ENCODE measurements at regions not wholly inside any gene's neighbourhood (a gene's known extent, or its start where the extent isn't known, plus 50 kb on each side); places are given as distances from the start of the nearest gene placed in this dataset.

DNA sequence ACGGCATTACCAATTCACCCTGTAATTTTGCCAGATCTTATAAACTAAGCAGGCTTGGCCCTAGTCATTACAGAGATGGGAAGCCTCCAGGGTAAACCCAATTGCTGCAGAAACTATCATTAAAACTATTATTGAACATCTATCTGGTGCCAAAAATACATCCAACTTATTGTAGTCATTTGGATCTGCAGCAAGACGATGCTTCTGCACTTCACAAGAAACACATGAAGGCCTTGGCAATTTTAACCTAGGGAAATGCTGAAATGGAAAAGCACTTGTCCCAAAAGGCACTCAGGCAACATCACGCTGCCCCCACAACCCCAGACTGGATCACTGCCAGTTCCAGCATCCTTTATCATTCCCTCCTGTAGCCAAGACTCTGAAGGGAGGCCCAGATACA, 85.3 kb upstream of the ACVR2A start:
- Histone ChIP-seq H3K4me3 (ENCODE audit: low read depth in 1 of 2, low read length in 2 of 2) (no peak overlapping the region), H3K4me1 (ENCODE audit: control insufficient read depth in 1 of 2, insufficient read depth in 2 of 2, low read length in 2 of 2) (no peaks in the 10 kb centered on the region), H3K27me3 (ENCODE audit: low read depth, low read length) (no peaks in the 10 kb centered on the region), H3K36me3 (ENCODE audit: control insufficient read depth in 1 of 2, insufficient read depth in 2 of 2, low read length in 2 of 2) (no peaks in the 10 kb centered on the region), H3K9me3 (ENCODE audit: control insufficient read depth in 1 of 2, low read length in 2 of 2) (no peaks in the 10 kb centered on the region), H3K27ac (ENCODE audit: low read length) (no peak overlapping the region)

DNA sequence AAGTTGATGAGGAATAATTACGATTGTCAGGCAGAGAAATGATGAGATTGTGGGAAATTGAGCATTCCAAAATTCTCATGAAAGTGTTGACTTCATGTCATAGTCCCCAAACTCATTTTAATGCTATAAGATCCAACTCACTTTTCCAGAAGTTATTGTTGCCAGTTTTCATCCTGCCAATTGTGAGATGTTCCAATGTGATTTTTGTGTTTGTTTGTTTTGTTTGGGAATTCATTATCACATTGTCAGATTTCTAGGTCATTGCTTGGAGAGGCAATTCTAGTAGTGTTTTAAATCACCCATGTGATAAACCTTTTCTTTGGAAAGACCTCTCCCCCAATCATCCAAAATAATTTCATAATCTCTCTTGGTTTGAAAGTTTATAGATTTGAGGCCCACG, 86.0 kb upstream of the ACVR2A start:
- no peaks in the 10 kb centered on the region for H3K9me3 ChIP-seq (ENCODE audit: control insufficient read depth in 1 of 2, low read length in 2 of 2)
- H3K36me3 ChIP-seq (ENCODE audit: control insufficient read depth in 1 of 2, insufficient read depth in 2 of 2, low read length in 2 of 2) = no peaks in the 10 kb centered on the region
- no peaks in the 10 kb centered on the region for H3K4me1 ChIP-seq (ENCODE audit: control insufficient read depth in 1 of 2, insufficient read depth in 2 of 2, low read length in 2 of 2)
- no peak overlapping the region for H3K27ac ChIP-seq (ENCODE audit: low read length)
- no peak overlapping the region for H3K4me3 ChIP-seq (ENCODE audit: low read depth in 1 of 2, low read length in 2 of 2)
- H3K27me3 ChIP-seq (ENCODE audit: low read depth, low read length) = no peaks in the 10 kb centered on the region

DNA sequence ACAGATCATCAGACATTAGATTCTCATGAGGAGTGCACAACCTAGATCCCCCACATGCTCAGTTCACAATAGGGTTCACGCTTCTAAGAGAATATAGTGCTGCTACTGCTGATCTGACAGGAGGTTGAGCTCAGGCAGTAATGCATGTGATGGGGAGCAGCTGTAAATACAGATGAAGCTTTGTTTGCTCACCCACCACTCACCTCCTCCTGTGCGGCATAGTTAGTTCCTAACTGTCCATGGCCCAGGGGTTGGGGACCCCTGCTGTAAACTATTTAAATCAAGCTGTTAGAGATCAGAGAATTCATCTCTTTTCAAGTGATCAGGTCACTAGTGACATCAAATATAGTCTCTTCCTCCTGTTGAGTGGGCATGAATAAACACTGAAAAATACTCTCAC, 88.8 kb upstream of the ACVR2A start:
- no peak overlapping the region for H3K27ac ChIP-seq (ENCODE audit: low read length)
- no peak overlapping the region for H3K4me3 ChIP-seq (ENCODE audit: low read depth in 1 of 2, low read length in 2 of 2)
- no peaks in the 10 kb centered on the region for H3K27me3 ChIP-seq (ENCODE audit: low read depth, low read length)
- no peaks in the 10 kb centered on the region for H3K4me1 ChIP-seq (ENCODE audit: control insufficient read depth in 1 of 2, insufficient read depth in 2 of 2, low read length in 2 of 2)
- H3K9me3 ChIP-seq (ENCODE audit: control insufficient read depth in 1 of 2, low read length in 2 of 2) = no peaks in the 10 kb centered on the region
- H3K36me3 ChIP-seq (ENCODE audit: control insufficient read depth in 1 of 2, insufficient read depth in 2 of 2, low read length in 2 of 2) = no peaks in the 10 kb centered on the region

GRCh38 chr2:147740211-147740927, 104.5 kb upstream of the ACVR2A start:
- Histone ChIP-seq H3K4me3 (ENCODE audit: low read depth in 1 of 2, low read length in 2 of 2) (no peak overlapping the region), H3K27ac (ENCODE audit: low read length) (no peak overlapping the region), H3K9me3 (ENCODE audit: control insufficient read depth in 1 of 2, low read length in 2 of 2) (peaks cover 2 to 4% of the 10 kb centered on the region in 2 donors), H3K27me3 (ENCODE audit: low read depth, low read length) (no peaks in the 10 kb centered on the region), H3K36me3 (ENCODE audit: control insufficient read depth in 1 of 2, insufficient read depth in 2 of 2, low read length in 2 of 2) (no peaks in the 10 kb centered on the region), H3K4me1 (ENCODE audit: control insufficient read depth in 1 of 2, insufficient read depth in 2 of 2, low read length in 2 of 2) (no peaks in the 10 kb centered on the region)

DNA sequence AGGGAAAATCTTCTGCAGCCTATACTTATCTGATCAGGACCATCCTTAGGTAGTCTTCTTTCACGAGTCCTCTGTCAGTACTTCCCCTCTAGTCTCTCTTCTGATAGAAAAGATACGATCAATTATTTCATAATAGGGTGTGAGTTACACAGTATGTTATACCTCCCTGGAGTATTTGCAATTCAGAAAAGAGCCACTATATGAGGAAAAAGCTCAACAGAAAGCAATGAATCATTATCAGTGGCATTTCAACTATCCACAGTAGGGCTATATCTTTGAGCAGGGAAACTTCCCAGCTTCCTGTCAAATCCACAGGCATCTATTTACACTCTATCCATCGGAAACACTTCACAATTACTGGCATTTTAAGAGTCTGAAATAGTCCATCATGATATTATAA, 105.3 kb upstream of the ACVR2A start:
- peaks cover 2 to 4% of the 10 kb centered on the region in 2 donors for H3K9me3 ChIP-seq (ENCODE audit: control insufficient read depth in 1 of 2, low read length in 2 of 2)
- H3K4me3 ChIP-seq (ENCODE audit: low read depth in 1 of 2, low read length in 2 of 2) = no peak overlapping the region
- H3K36me3 ChIP-seq (ENCODE audit: control insufficient read depth in 1 of 2, insufficient read depth in 2 of 2, low read length in 2 of 2) = no peaks in the 10 kb centered on the region
- H3K27me3 ChIP-seq (ENCODE audit: low read depth, low read length) = no peaks in the 10 kb centered on the region
- H3K4me1 ChIP-seq (ENCODE audit: control insufficient read depth in 1 of 2, insufficient read depth in 2 of 2, low read length in 2 of 2) = no peaks in the 10 kb centered on the region
- no peak overlapping the region for H3K27ac ChIP-seq (ENCODE audit: low read length)

GRCh38 chr2:147718831-147719230, 126.0 kb upstream of the ACVR2A start:
- H3K4me3 ChIP-seq (ENCODE audit: low read depth in 1 of 2, low read length in 2 of 2) = no peak overlapping the region
- H3K27ac ChIP-seq (ENCODE audit: low read length) = no peak overlapping the region
- H3K9me3 ChIP-seq (ENCODE audit: control insufficient read depth in 1 of 2, low read length in 2 of 2) = no peaks in the 10 kb centered on the region
- no peaks in the 10 kb centered on the region for H3K36me3 ChIP-seq (ENCODE audit: control insufficient read depth in 1 of 2, insufficient read depth in 2 of 2, low read length in 2 of 2)
- H3K4me1 ChIP-seq (ENCODE audit: control insufficient read depth in 1 of 2, insufficient read depth in 2 of 2, low read length in 2 of 2) = no peaks in the 10 kb centered on the region
- no peaks in the 10 kb centered on the region for H3K27me3 ChIP-seq (ENCODE audit: low read depth, low read length)

DNA sequence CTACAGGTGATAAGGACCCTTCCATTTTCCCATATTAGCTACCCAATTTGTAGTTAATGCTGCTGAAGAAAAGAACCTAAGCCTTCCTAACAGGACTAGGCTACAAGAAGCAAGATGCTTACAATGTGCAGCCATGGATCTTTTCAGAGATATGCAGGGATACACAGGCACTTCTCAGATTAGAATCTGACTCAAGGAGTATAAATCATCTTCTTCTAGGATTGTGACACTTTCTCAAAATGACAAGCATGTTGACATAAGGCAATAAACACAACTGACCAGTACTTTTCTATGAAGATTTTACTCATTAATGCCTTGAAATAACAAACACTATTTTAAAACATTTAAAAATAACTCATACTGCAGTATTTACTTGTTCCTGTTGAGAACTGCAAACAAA, 127.9 kb upstream of the ACVR2A start:
- H3K4me3 ChIP-seq (ENCODE audit: low read depth in 1 of 2, low read length in 2 of 2) = no peak overlapping the region
- H3K27ac ChIP-seq (ENCODE audit: low read length) = no peak overlapping the region
- no peaks in the 10 kb centered on the region for H3K4me1 ChIP-seq (ENCODE audit: control insufficient read depth in 1 of 2, insufficient read depth in 2 of 2, low read length in 2 of 2)
- H3K27me3 ChIP-seq (ENCODE audit: low read depth, low read length) = no peaks in the 10 kb centered on the region
- no peaks in the 10 kb centered on the region for H3K9me3 ChIP-seq (ENCODE audit: control insufficient read depth in 1 of 2, low read length in 2 of 2)
- H3K36me3 ChIP-seq (ENCODE audit: control insufficient read depth in 1 of 2, insufficient read depth in 2 of 2, low read length in 2 of 2) = no peaks in the 10 kb centered on the region

DNA sequence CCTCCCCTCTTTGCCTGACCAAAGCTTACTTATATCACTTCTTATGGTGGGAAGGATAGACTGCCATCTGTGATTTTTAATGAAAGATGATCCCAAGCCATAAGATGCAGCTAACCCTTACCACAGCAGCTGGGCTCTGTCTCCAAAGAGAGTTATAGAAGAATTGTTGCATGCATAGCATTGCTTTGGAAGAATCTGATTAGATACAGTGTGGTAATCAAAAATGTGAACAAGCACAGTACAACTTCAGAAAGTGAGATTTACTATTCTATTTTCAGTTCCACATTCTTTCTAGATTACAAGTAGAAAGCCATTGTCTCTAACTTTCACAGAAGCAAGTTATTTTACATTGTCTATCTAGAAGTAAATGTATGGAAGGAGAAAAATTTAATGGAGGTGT, 129.0 kb upstream of the ACVR2A start:
- H3K4me3 ChIP-seq (ENCODE audit: low read depth in 1 of 2, low read length in 2 of 2) = no peak overlapping the region
- H3K9me3 ChIP-seq (ENCODE audit: control insufficient read depth in 1 of 2, low read length in 2 of 2) = peaks cover 0 to 5% of the 10 kb centered on the region in 2 donors
- no peak overlapping the region for H3K27ac ChIP-seq (ENCODE audit: low read length)
- H3K27me3 ChIP-seq (ENCODE audit: low read depth, low read length) = no peaks in the 10 kb centered on the region
- H3K36me3 ChIP-seq (ENCODE audit: control insufficient read depth in 1 of 2, insufficient read depth in 2 of 2, low read length in 2 of 2) = no peaks in the 10 kb centered on the region
- no peaks in the 10 kb centered on the region for H3K4me1 ChIP-seq (ENCODE audit: control insufficient read depth in 1 of 2, insufficient read depth in 2 of 2, low read length in 2 of 2)

DNA sequence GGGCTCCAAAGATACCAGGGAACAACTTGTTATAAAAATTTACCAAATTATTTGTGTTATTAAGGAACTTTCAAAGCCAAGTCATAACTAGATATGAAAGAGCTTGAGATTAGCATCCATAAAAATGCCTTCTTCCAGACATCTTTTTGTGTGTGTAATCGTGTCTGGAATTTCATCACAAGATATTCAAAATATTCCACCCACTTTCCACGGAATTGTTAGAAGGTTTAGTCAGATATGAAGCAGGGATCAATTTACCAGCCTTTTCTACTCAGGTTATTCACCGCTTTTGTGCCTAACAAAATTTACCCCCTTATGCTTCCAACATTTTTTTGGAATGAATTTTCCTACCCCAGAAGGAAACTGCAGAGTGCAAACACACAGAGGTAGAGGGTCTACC, 130.2 kb upstream of the ACVR2A start:
- peaks cover 0 to 5% of the 10 kb centered on the region in 2 donors for H3K9me3 ChIP-seq (ENCODE audit: control insufficient read depth in 1 of 2, low read length in 2 of 2)
- H3K27ac ChIP-seq (ENCODE audit: low read length) = no peak overlapping the region
- H3K4me1 ChIP-seq (ENCODE audit: control insufficient read depth in 1 of 2, insufficient read depth in 2 of 2, low read length in 2 of 2) = no peaks in the 10 kb centered on the region
- no peaks in the 10 kb centered on the region for H3K27me3 ChIP-seq (ENCODE audit: low read depth, low read length)
- no peaks in the 10 kb centered on the region for H3K36me3 ChIP-seq (ENCODE audit: control insufficient read depth in 1 of 2, insufficient read depth in 2 of 2, low read length in 2 of 2)
- no peak overlapping the region for H3K4me3 ChIP-seq (ENCODE audit: low read depth in 1 of 2, low read length in 2 of 2)

DNA sequence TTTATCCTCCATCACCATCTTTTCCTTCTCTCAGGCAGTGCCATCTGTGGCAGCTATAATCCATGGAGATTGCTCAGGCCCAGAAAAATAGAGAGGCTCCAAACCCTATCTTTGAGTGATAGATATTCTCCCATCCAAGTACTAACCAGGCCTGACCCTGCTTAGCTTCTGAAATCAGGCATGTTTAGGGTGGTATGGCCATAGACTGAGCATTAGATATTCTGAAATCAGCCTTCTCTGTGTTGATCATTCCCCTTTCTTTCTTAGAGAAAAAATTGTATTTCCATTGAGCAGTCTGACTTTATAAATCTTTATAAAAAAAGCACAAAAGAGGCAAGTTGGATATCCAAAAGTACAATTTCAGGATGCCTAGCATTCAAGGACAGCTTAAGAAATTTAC, 131.5 kb upstream of the ACVR2A start:
- Histone ChIP-seq H3K4me3 (ENCODE audit: low read depth in 1 of 2, low read length in 2 of 2) (no peak overlapping the region), H3K27me3 (ENCODE audit: low read depth, low read length) (no peaks in the 10 kb centered on the region), H3K36me3 (ENCODE audit: control insufficient read depth in 1 of 2, insufficient read depth in 2 of 2, low read length in 2 of 2) (no peaks in the 10 kb centered on the region), H3K9me3 (ENCODE audit: control insufficient read depth in 1 of 2, low read length in 2 of 2) (peaks cover 0 to 5% of the 10 kb centered on the region in 2 donors), H3K4me1 (ENCODE audit: control insufficient read depth in 1 of 2, insufficient read depth in 2 of 2, low read length in 2 of 2) (no peaks in the 10 kb centered on the region), H3K27ac (ENCODE audit: low read length) (no peak overlapping the region)

- no peaks in the 10 kb centered on the region for H3K4me1 ChIP-seq (ENCODE audit: control insufficient read depth in 1 of 2, insufficient read depth in 2 of 2, low read length in 2 of 2)
Observed at GRCh38 chr2:147712051-147712450, 132.8 kb upstream of the ACVR2A start.

GRCh38 chr2:147711031-147711430, 133.8 kb upstream of the ACVR2A start:
- H3K4me3 ChIP-seq (ENCODE audit: low read depth in 1 of 2, low read length in 2 of 2) = no peak overlapping the region
- H3K4me1 ChIP-seq (ENCODE audit: control insufficient read depth in 1 of 2, insufficient read depth in 2 of 2, low read length in 2 of 2) = no peaks in the 10 kb centered on the region
- no peaks in the 10 kb centered on the region for H3K36me3 ChIP-seq (ENCODE audit: control insufficient read depth in 1 of 2, insufficient read depth in 2 of 2, low read length in 2 of 2)
- no peak overlapping the region for H3K27ac ChIP-seq (ENCODE audit: low read length)
- H3K27me3 ChIP-seq (ENCODE audit: low read depth, low read length) = no peaks in the 10 kb centered on the region
- H3K9me3 ChIP-seq (ENCODE audit: control insufficient read depth in 1 of 2, low read length in 2 of 2) = peaks cover 0 to 5% of the 10 kb centered on the region in 2 donors

More at GRCh38 chr2:147712051-147712450, 132.8 kb upstream of the ACVR2A start:
- peaks cover 0 to 5% of the 10 kb centered on the region in 2 donors for H3K9me3 ChIP-seq (ENCODE audit: control insufficient read depth in 1 of 2, low read length in 2 of 2)
- no peaks in the 10 kb centered on the region for H3K27me3 ChIP-seq (ENCODE audit: low read depth, low read length)
- no peak overlapping the region for H3K4me3 ChIP-seq (ENCODE audit: low read depth in 1 of 2, low read length in 2 of 2)
- no peaks in the 10 kb centered on the region for H3K36me3 ChIP-seq (ENCODE audit: control insufficient read depth in 1 of 2, insufficient read depth in 2 of 2, low read length in 2 of 2)
- H3K27ac ChIP-seq (ENCODE audit: low read length) = no peak overlapping the region

Measured in muscle layer of duodenum (tissue), 2 donors.